ENCODE measurements at regions not wholly inside any gene's neighbourhood (a gene's known extent, or its start where the extent isn't known, plus 50 kb on each side); places are given as distances from the start of the nearest gene placed in this dataset.

DNA sequence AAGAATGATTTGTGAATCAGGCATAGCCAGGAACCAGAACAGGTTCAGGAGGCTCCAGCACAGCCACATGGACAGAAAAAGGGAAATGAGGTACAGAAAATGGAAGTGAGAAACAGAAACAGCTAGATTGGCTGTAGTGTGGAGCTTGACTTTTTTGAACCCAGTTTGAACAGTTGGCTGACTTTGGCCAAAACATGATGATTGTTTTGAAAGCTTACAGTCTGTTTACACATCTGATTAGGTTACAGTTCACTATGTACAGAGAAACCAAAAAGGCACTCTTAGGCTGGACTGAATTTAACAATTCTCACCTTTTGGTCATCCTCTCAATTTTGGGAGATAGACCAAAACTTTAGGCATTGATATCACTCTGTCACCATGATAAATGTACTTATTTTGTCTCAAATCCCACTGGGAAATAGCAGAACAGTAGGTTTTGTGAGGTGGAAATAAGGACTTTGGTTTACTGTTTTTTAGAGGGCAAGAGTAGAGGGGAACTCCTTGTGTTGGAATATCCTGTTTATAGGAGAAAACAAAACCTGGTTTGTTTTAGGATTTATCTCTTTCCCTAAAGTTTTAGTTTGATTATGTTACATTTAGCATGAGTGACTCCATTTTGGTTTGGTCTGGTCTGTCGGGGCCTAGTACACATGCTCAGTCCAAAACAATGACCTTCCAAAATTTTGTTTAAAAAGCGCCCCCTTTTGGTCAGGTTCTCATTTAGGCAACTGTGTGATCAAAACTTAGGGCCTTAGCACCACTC lies 123.1 kb downstream of the OLIG3 start:
- DNase-seq (ENCODE audit: low read depth) = no peak
- no peak for TF ChIP-seq CTCF (conservative IDR thresholded peaks at IDR 0.05; ENCODE audit: low read depth, low read length)

GRCh38 chr6:137369136-137369535 lies 125.1 kb downstream of the OLIG3 start:
- TF ChIP-seq CTCF (conservative IDR thresholded peaks at IDR 0.05; ENCODE audit: low read depth, low read length) = no peak
- no peak overlapping the region for H3K4me3 ChIP-seq (ENCODE audit: low read length)
- no peak for DNase-seq (ENCODE audit: low read depth)

More for the DNA sequence above, 123.1 kb downstream of the OLIG3 start:
- H3K4me3 ChIP-seq (ENCODE audit: low read length) = no peak overlapping the region

GRCh38 chr6:137365707-137366437 lies 128.3 kb downstream of the OLIG3 start:
- no peak for TF ChIP-seq CTCF (conservative IDR thresholded peaks at IDR 0.05; ENCODE audit: low read depth, low read length)
- no peak for DNase-seq (ENCODE audit: low read depth)
- no peak overlapping the region for H3K4me3 ChIP-seq (ENCODE audit: low read length)

DNA sequence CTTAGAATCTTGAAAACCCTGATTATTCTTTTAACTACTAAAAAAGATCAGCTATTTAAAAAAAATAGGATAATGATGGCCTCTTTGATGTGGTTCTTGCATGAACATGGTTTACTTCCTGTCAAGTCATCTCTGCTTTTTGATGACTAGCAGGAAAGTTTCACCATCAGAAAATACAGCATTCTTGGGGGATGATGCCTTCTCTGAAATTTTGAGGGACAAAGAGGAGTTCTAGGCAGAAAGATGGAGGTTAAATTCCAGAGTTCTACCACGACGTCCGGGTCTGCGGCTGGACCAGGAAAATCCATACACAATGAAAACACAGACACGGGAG lies 130.4 kb downstream of the OLIG3 start:
- H3K4me3 ChIP-seq (ENCODE audit: low read length) = no peak overlapping the region
- no peak for TF ChIP-seq CTCF (conservative IDR thresholded peaks at IDR 0.05; ENCODE audit: low read depth, low read length)
- DNase-seq (ENCODE audit: low read depth) = no peak

- no peak for DNase-seq (ENCODE audit: low read depth)
- TF ChIP-seq CTCF (conservative IDR thresholded peaks at IDR 0.05; ENCODE audit: low read depth, low read length) = no peak
- no peak overlapping the region for H3K4me3 ChIP-seq (ENCODE audit: low read length)
Measured at GRCh38 chr6:137362878-137363804, 131.1 kb downstream of the OLIG3 start.

DNA sequence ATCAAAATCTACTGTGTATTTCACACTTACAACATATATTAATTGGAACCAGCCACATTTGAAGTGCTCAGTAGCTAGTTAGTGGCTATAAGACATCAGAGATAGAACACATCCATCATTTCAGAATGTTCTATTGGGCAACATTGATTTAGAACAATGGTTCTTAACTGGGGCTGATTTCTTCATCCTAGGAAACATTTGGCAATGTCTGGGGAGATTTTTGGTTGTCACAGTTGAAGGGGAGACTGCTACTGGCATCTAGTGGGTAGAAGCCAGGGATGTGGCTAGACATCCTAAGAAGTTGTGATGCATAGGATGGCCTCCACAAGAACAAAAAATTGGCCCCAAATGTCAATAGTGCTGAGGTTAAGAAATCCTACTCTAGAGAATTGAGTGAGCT lies 132.5 kb downstream of the OLIG3 start:
- no peak for TF ChIP-seq CTCF (conservative IDR thresholded peaks at IDR 0.05; ENCODE audit: low read depth, low read length)
- DNase-seq (ENCODE audit: low read depth) = no peak

More for the DNA sequence above, 132.5 kb downstream of the OLIG3 start:
- H3K4me3 ChIP-seq (ENCODE audit: low read length) = no peak overlapping the region

Data from retinal pigment epithelial cell (primary cell).